Non-pigmented ciliary epithelial cell (primary cell): ENCODE measurements at regions not wholly inside any gene's neighbourhood (a gene's known extent, or its start where the extent isn't known, plus 50 kb on each side); places are given as distances from the start of the nearest gene placed in this dataset.

Experiments used
- DNase-seq: peaks from one replicate; pipeline ENCODE4 v3.0.0-alpha.2; 2010; ENCODE audit warnings: low read depth

DNA sequence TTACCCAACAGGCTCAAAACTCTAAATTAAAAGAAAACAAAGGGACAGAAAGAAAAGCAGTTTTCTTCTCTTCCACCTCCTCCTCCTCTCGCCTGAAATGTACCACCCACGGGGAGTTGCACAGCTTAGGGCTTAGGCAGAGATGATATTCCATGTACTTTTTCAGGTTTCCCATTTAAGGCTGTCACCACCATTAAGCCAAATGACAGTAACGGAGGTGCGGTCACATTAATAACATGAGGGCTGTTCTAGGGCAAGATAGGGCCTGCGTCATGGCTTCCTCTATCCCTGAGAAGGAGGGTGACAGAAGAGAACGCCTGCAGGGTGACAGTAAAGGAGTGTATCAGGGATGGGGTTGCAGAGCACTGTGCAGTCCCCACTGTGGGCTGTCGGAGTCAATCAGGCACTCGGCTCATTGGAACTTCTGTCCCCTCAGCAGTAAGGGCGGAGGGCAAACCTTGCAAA is 51.7 kb upstream of the TJP1 start:
- DNase-seq: no peak

GRCh38 chr15:29873264-29873663 is 51.0 kb upstream of the TJP1 start:
- no peak for DNase-seq

- DNase-seq: no peak
These were observed 50.4 kb upstream of the TJP1 start for GRCh38 chr15:29872716-29873115.
